ENCODE measurements at regions not wholly inside any gene's neighbourhood (a gene's known extent, or its start where the extent isn't known, plus 50 kb on each side); places are given as distances from the start of the nearest gene placed in this dataset.

- Histone ChIP-seq H3K4me3 (ENCODE audit: low read length in 2 of 2) (no peak overlapping the region), H3K36me3 (ENCODE audit: insufficient read depth, low read length) (no peaks in the 10 kb centered on the region), H3K4me1 (ENCODE audit: insufficient read depth, low read length) (no peaks in the 10 kb centered on the region), H3K27ac (ENCODE audit: low read depth, low read length) (no peak overlapping the region), H3K27me3 (ENCODE audit: insufficient read depth, low read length) (no peaks in the 10 kb centered on the region), H3K9me3 (ENCODE audit: control insufficient read depth in 1 of 2, low read length in 2 of 2) (no peaks in the 10 kb centered on the region)
- Mint-ChIP-seq H3K9me3 (no peaks in the 10 kb centered on the region), H3K4me3 (no peak overlapping the region), H3K4me1 (no peaks in the 10 kb centered on the region), H3K27me3 (peaks cover 1 to 2% of the 10 kb centered on the region in 2 donors), H3K27ac (peak overlapping the region in 1 of 7 donors; percentile 43), H3K36me3 (no peaks in the 10 kb centered on the region)
- intact Hi-C loops (cut with micrococcal nuclease), result no loop called here
- no peak for DNase-seq
- ChIA-PET POLR2A (ENCODE audit: partially characterized antibody) (no interaction called here), CTCF (ENCODE audit: partially characterized antibody) (no interaction called here)
These were observed 82.7 kb upstream of the RFC3 start for GRCh38 chr13:33735276-33735675.

- Mint-ChIP-seq H3K27ac (no peak overlapping the region), H3K9me3 (no peaks in the 10 kb centered on the region), H3K27me3 (peaks cover 2% of the 10 kb centered on the region in 2 donors), H3K4me3 (no peak overlapping the region), H3K36me3 (no peaks in the 10 kb centered on the region), H3K4me1 (peaks cover 11 to 17% (median 12%) of the 10 kb centered on the region in 4 donors)
- Histone ChIP-seq H3K36me3 (ENCODE audit: insufficient read depth, low read length) (no peaks in the 10 kb centered on the region), H3K4me1 (ENCODE audit: insufficient read depth, low read length) (peaks cover 14% of the 10 kb centered on the region), H3K9me3 (ENCODE audit: control insufficient read depth in 1 of 2, low read length in 2 of 2) (no peaks in the 10 kb centered on the region), H3K4me3 (ENCODE audit: low read length in 2 of 2) (no peak overlapping the region), H3K27me3 (ENCODE audit: insufficient read depth, low read length) (no peaks in the 10 kb centered on the region), H3K27ac (ENCODE audit: low read depth, low read length) (no peak overlapping the region)
- ChIA-PET CTCF (ENCODE audit: partially characterized antibody) (no interaction called here), POLR2A (ENCODE audit: partially characterized antibody) (no interaction called here)
- intact Hi-C loops (cut with micrococcal nuclease), result no loop called here
- no peak for DNase-seq
These were observed 78.7 kb upstream of the RFC3 start for GRCh38 chr13:33739254-33739653.

- Mint-ChIP-seq H3K27ac (no peak overlapping the region), H3K9me3 (no peaks in the 10 kb centered on the region), H3K4me3 (no peak overlapping the region), H3K27me3 (peaks cover 2% of the 10 kb centered on the region in 2 donors), H3K4me1 (peaks cover 15 to 24% (median 19%) of the 10 kb centered on the region in 4 donors), H3K36me3 (no peaks in the 10 kb centered on the region)
- Histone ChIP-seq H3K9me3 (ENCODE audit: control insufficient read depth in 1 of 2, low read length in 2 of 2) (no peaks in the 10 kb centered on the region), H3K4me1 (ENCODE audit: insufficient read depth, low read length) (peaks cover 20% of the 10 kb centered on the region), H3K36me3 (ENCODE audit: insufficient read depth, low read length) (no peaks in the 10 kb centered on the region), H3K27me3 (ENCODE audit: insufficient read depth, low read length) (no peaks in the 10 kb centered on the region), H3K27ac (ENCODE audit: low read depth, low read length) (no peak overlapping the region), H3K4me3 (ENCODE audit: low read length in 2 of 2) (no peak overlapping the region)
- ChIA-PET POLR2A (ENCODE audit: partially characterized antibody) (no interaction called here), CTCF (ENCODE audit: partially characterized antibody) (no interaction called here)
- intact Hi-C loops (cut with micrococcal nuclease), result no loop called here
- DNase-seq, result no peak
These were observed 77.8 kb upstream of the RFC3 start for GRCh38 chr13:33740134-33740538.

GRCh38 chr13:33742321-33742720 is 75.6 kb upstream of the RFC3 start:
- POLR2A ChIA-PET (ENCODE audit: partially characterized antibody), result no interaction called here

GRCh38 chr13:33743438-33744368 is 74.2 kb upstream of the RFC3 start:
- peak in 4 of 5 donors; percentile 7 to 25 (median 12) for DNase-seq
- no peaks in the 10 kb centered on the region for H3K9me3 Mint-ChIP-seq
- peak overlapping the region; percentile 39 to 76 (median 54) for H3K4me3 Mint-ChIP-seq
- peaks cover 15 to 24% (median 19%) of the 10 kb centered on the region in 4 donors for H3K4me1 Mint-ChIP-seq
- H3K27me3 ChIP-seq (ENCODE audit: insufficient read depth, low read length), result no peaks in the 10 kb centered on the region
- no peaks in the 10 kb centered on the region for H3K36me3 Mint-ChIP-seq
- H3K27ac Mint-ChIP-seq, result peak overlapping the region; percentile 6 to 91 (median 81)
- no peaks in the 10 kb centered on the region for H3K36me3 ChIP-seq (ENCODE audit: insufficient read depth, low read length)
- H3K27me3 Mint-ChIP-seq, result peaks cover 0 to 3% of the 10 kb centered on the region in 2 donors
- peaks cover 20% of the 10 kb centered on the region for H3K4me1 ChIP-seq (ENCODE audit: insufficient read depth, low read length)
- CTCF ChIA-PET (ENCODE audit: partially characterized antibody), result interaction anchor here (0.6 to 2.7 kb wide), 4 partner anchors 19 to 515 kb away, joined by 3 to 8 read pairs (median 4); no protein-coding TSS in a partner anchor
- intact Hi-C loops (cut with micrococcal nuclease), result no loop called here
- H3K27ac ChIP-seq (ENCODE audit: low read depth, low read length), result no peak overlapping the region
- POLR2A ChIA-PET (ENCODE audit: partially characterized antibody), result interaction anchor here (1.0 kb wide), 1 partner anchor 201 kb away, joined by 5 read pairs; no protein-coding TSS in a partner anchor
- no peaks in the 10 kb centered on the region for H3K9me3 ChIP-seq (ENCODE audit: control insufficient read depth in 1 of 2, low read length in 2 of 2)
- no peak overlapping the region for H3K4me3 ChIP-seq (ENCODE audit: low read length in 2 of 2)

More at GRCh38 chr13:33742321-33742720, 75.6 kb upstream of the RFC3 start:
- CTCF ChIA-PET (ENCODE audit: partially characterized antibody), result interaction anchor here (2.7 kb wide), 1 partner anchor 18 kb away, joined by 8 read pairs; no protein-coding TSS in a partner anchor
- H3K4me3 Mint-ChIP-seq, result no peak overlapping the region
- no peaks in the 10 kb centered on the region for H3K27me3 ChIP-seq (ENCODE audit: insufficient read depth, low read length)
- intact Hi-C loops (cut with micrococcal nuclease), result no loop called here
- DNase-seq, result no peak
- H3K27me3 Mint-ChIP-seq, result peaks cover 2% of the 10 kb centered on the region in 2 donors
- H3K9me3 ChIP-seq (ENCODE audit: control insufficient read depth in 1 of 2, low read length in 2 of 2), result no peaks in the 10 kb centered on the region
- no peak overlapping the region for H3K27ac Mint-ChIP-seq
- H3K27ac ChIP-seq (ENCODE audit: low read depth, low read length), result no peak overlapping the region
- no peaks in the 10 kb centered on the region for H3K36me3 Mint-ChIP-seq
- no peaks in the 10 kb centered on the region for H3K36me3 ChIP-seq (ENCODE audit: insufficient read depth, low read length)
- no peaks in the 10 kb centered on the region for H3K9me3 Mint-ChIP-seq
- H3K4me1 Mint-ChIP-seq, result peaks cover 15 to 24% (median 19%) of the 10 kb centered on the region in 4 donors
- H3K4me1 ChIP-seq (ENCODE audit: insufficient read depth, low read length), result peaks cover 20% of the 10 kb centered on the region
- no peak overlapping the region for H3K4me3 ChIP-seq (ENCODE audit: low read length in 2 of 2)

GRCh38 chr13:33744589-33745369 is 73.2 kb upstream of the RFC3 start:
- no peak overlapping the region for H3K4me3 Mint-ChIP-seq
- H3K4me1 Mint-ChIP-seq, result peaks cover 15 to 24% (median 19%) of the 10 kb centered on the region in 4 donors
- intact Hi-C loops (cut with micrococcal nuclease), result no loop called here
- Histone ChIP-seq H3K4me1 (ENCODE audit: insufficient read depth, low read length) (peaks cover 20% of the 10 kb centered on the region), H3K36me3 (ENCODE audit: insufficient read depth, low read length) (no peaks in the 10 kb centered on the region), H3K27me3 (ENCODE audit: insufficient read depth, low read length) (no peaks in the 10 kb centered on the region), H3K27ac (ENCODE audit: low read depth, low read length) (no peak overlapping the region), H3K9me3 (ENCODE audit: control insufficient read depth in 1 of 2, low read length in 2 of 2) (no peaks in the 10 kb centered on the region), H3K4me3 (ENCODE audit: low read length in 2 of 2) (no peak overlapping the region)
- DNase-seq, result no peak
- H3K36me3 Mint-ChIP-seq, result no peaks in the 10 kb centered on the region
- H3K27me3 Mint-ChIP-seq, result peaks cover 0 to 3% of the 10 kb centered on the region in 2 donors
- H3K27ac Mint-ChIP-seq, result peak overlapping the region in 5 of 7 donors; percentile 48 to 83 (median 76)
- ChIA-PET POLR2A (ENCODE audit: partially characterized antibody) (interaction anchor here (1.0 kb wide), 1 partner anchor 202 kb away, joined by 5 read pairs; no protein-coding TSS in a partner anchor), CTCF (ENCODE audit: partially characterized antibody) (interaction anchor here (0.6 to 2.7 kb wide), 4 partner anchors 20 to 517 kb away, joined by 3 to 8 read pairs (median 4); no protein-coding TSS in a partner anchor)
- H3K9me3 Mint-ChIP-seq, result no peaks in the 10 kb centered on the region

Measured in CD4-positive, alpha-beta memory T cell (primary cell).